ENCODE measurements at regions not wholly inside any gene's neighbourhood (a gene's known extent, or its start where the extent isn't known, plus 50 kb on each side); places are given as distances from the start of the nearest gene placed in this dataset.

GRCh38 chr12:20126601-20127000 lies 241.7 kb upstream of the PDE3A start:
- TF ChIP-seq CTCF (IDR thresholded peaks at IDR 0.05) (no peak), POLR2AphosphoS5 (IDR thresholded peaks at IDR 0.05) (no peak), POLR2A (IDR thresholded peaks at IDR 0.05) (no peak), EP300 (IDR thresholded peaks at IDR 0.05) (no peak)
- H3K9me3 ChIP-seq, result no peaks in the 10 kb centered on the region
- H3K4me1 ChIP-seq, result no peaks in the 10 kb centered on the region
- DNase-seq (ENCODE audit: low spot score in 2 of 2), result no peak
- H3K36me3 ChIP-seq, result no peaks in the 10 kb centered on the region
- WGBS, result 72% methylated on average over 4 of the region's 4 CpGs
- H3K27ac ChIP-seq, result no peak overlapping the region
- H3K27me3 ChIP-seq, result no peaks in the 10 kb centered on the region
- no peak overlapping the region for H3K4me3 ChIP-seq

DNA sequence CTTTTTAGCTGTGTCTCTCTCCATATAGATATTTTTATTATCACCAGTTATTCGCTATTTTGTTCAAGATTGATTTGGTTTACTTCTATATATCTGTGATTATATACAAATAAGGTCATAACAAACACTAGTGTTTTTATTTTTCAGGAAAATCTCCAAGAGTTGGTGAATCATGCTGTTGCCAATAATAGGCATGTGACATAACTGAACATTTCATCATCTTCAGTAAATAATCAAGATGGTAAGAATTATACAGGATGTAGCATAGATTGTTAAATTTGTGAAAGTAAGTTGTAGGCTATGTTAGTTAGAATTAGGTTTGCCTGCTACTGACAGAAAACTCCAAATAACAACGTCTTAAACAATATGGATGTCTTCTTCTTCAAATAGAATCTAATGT lies 240.9 kb upstream of the PDE3A start:
- no peak overlapping the region for H3K27ac ChIP-seq
- no peaks in the 10 kb centered on the region for H3K36me3 ChIP-seq
- H3K4me3 ChIP-seq, result no peak overlapping the region
- TF ChIP-seq POLR2AphosphoS5 (IDR thresholded peaks at IDR 0.05) (no peak), CTCF (IDR thresholded peaks at IDR 0.05) (no peak), POLR2A (IDR thresholded peaks at IDR 0.05) (no peak), EP300 (IDR thresholded peaks at IDR 0.05) (no peak)
- H3K4me1 ChIP-seq, result no peaks in the 10 kb centered on the region
- no peaks in the 10 kb centered on the region for H3K27me3 ChIP-seq
- WGBS, result 88% methylated on average over 2 of the region's 2 CpGs
- DNase-seq (ENCODE audit: low spot score in 2 of 2), result no peak
- H3K9me3 ChIP-seq, result no peaks in the 10 kb centered on the region

GRCh38 chr12:20128928-20129327 lies 239.4 kb upstream of the PDE3A start:
- DNase-seq (ENCODE audit: low spot score in 2 of 2), result no peak
- no peaks in the 10 kb centered on the region for H3K36me3 ChIP-seq
- no peak overlapping the region for H3K27ac ChIP-seq
- TF ChIP-seq CTCF (IDR thresholded peaks at IDR 0.05), result no peak
- TF ChIP-seq POLR2AphosphoS5 (IDR thresholded peaks at IDR 0.05), result no peak
- no peak for TF ChIP-seq POLR2A (IDR thresholded peaks at IDR 0.05)
- TF ChIP-seq EP300 (IDR thresholded peaks at IDR 0.05), result no peak
- H3K4me3 ChIP-seq, result no peak overlapping the region
- no peaks in the 10 kb centered on the region for H3K4me1 ChIP-seq
- no peaks in the 10 kb centered on the region for H3K9me3 ChIP-seq
- H3K27me3 ChIP-seq, result no peaks in the 10 kb centered on the region

GRCh38 chr12:20132818-20133217 lies 235.5 kb upstream of the PDE3A start:
- no peak for TF ChIP-seq POLR2AphosphoS5 (IDR thresholded peaks at IDR 0.05)
- TF ChIP-seq EP300 (IDR thresholded peaks at IDR 0.05), result no peak
- no peak for TF ChIP-seq POLR2A (IDR thresholded peaks at IDR 0.05)
- TF ChIP-seq CTCF (IDR thresholded peaks at IDR 0.05), result no peak
- no peak for DNase-seq (ENCODE audit: low spot score in 2 of 2)
- no peak overlapping the region for H3K27ac ChIP-seq
- 86% methylated on average over 1 of the region's 1 CpG for WGBS
- no peaks in the 10 kb centered on the region for H3K36me3 ChIP-seq
- H3K4me3 ChIP-seq, result no peak overlapping the region
- no peaks in the 10 kb centered on the region for H3K27me3 ChIP-seq
- H3K9me3 ChIP-seq, result no peaks in the 10 kb centered on the region
- H3K4me1 ChIP-seq, result no peaks in the 10 kb centered on the region

DNA sequence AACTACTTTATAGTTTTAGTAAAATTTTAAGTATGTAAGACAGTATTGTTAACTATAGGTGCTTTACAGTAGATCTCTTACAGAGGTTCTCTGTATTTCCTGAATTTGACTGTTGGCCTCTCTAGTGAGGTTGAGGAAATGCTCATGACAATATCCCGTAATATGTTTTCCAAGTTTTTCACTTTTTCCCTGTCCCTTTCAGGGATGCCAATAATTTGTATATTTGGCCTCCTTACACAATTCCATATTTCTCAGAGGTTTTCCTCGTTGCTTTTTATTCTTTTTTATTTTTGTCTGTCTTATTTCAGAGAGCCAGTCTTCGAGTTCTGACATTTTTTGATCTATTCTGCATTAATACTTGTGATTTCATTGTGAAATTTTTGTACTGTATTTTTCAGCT lies 233.7 kb upstream of the PDE3A start:
- no peaks in the 10 kb centered on the region for H3K4me1 ChIP-seq
- H3K36me3 ChIP-seq, result no peaks in the 10 kb centered on the region
- no peak overlapping the region for H3K4me3 ChIP-seq
- no peak overlapping the region for H3K27ac ChIP-seq
- H3K9me3 ChIP-seq, result no peaks in the 10 kb centered on the region
- no peaks in the 10 kb centered on the region for H3K27me3 ChIP-seq
- DNase-seq (ENCODE audit: low spot score in 2 of 2), result no peak
- 67% methylated on average over 3 of the region's 3 CpGs for WGBS
- TF ChIP-seq POLR2A (IDR thresholded peaks at IDR 0.05) (no peak), POLR2AphosphoS5 (IDR thresholded peaks at IDR 0.05) (no peak), EP300 (IDR thresholded peaks at IDR 0.05) (no peak), CTCF (IDR thresholded peaks at IDR 0.05) (no peak)

Measured in suprapubic skin (tissue), 4 donors.